ENCODE measurements at regions not wholly inside any gene's neighbourhood (a gene's known extent, or its start where the extent isn't known, plus 50 kb on each side); places are given as distances from the start of the nearest gene placed in this dataset.

- no peak for TF ChIP-seq CTCF (IDR thresholded peaks at IDR 0.05; ENCODE audit: insufficient read depth, low read length)
- peak; percentile 62 for DNase-seq (ENCODE audit: low read depth)
- H3K4me3 ChIP-seq (ENCODE audit: low read depth, low read length) = no peak overlapping the region
Observed at GRCh38 chr3:105065895-105066839, 300.5 kb upstream of the ALCAM start.

- no peak overlapping the region for H3K4me3 ChIP-seq (ENCODE audit: low read depth, low read length)
- TF ChIP-seq CTCF (IDR thresholded peaks at IDR 0.05; ENCODE audit: insufficient read depth, low read length) = no peak
- DNase-seq (ENCODE audit: low read depth) = no peak
Observed at GRCh38 chr3:105067361-105067760, 299.3 kb upstream of the ALCAM start.

- H3K4me3 ChIP-seq (ENCODE audit: low read depth, low read length) = no peak overlapping the region
- TF ChIP-seq CTCF (IDR thresholded peaks at IDR 0.05; ENCODE audit: insufficient read depth, low read length) = no peak
- DNase-seq (ENCODE audit: low read depth) = no peak
Observed at GRCh38 chr3:105077060-105077822, 289.5 kb upstream of the ALCAM start.

- TF ChIP-seq CTCF (IDR thresholded peaks at IDR 0.05; ENCODE audit: insufficient read depth, low read length) = no peak
- H3K4me3 ChIP-seq (ENCODE audit: low read depth, low read length) = no peak overlapping the region
- no peak for DNase-seq (ENCODE audit: low read depth)
Observed at GRCh38 chr3:105083945-105084344, 282.8 kb upstream of the ALCAM start.

- no peak for TF ChIP-seq CTCF (IDR thresholded peaks at IDR 0.05; ENCODE audit: insufficient read depth, low read length)
- H3K4me3 ChIP-seq (ENCODE audit: low read depth, low read length) = no peak overlapping the region
- DNase-seq (ENCODE audit: low read depth) = no peak
Observed at GRCh38 chr3:105085506-105085905, 281.2 kb upstream of the ALCAM start.

- DNase-seq (ENCODE audit: low read depth) = no peak
- TF ChIP-seq CTCF (IDR thresholded peaks at IDR 0.05; ENCODE audit: insufficient read depth, low read length) = no peak
- no peak overlapping the region for H3K4me3 ChIP-seq (ENCODE audit: low read depth, low read length)
Observed at GRCh38 chr3:105093371-105094252, 273.1 kb upstream of the ALCAM start.

Data from fibroblast of the aortic adventitia (primary cell).